SJSA1 (cell line): ENCODE measurements at regions not wholly inside any gene's neighbourhood (a gene's known extent, or its start where the extent isn't known, plus 50 kb on each side); places are given as distances from the start of the nearest gene placed in this dataset.

Experiments used
- DNase-seq, 2 experiments: peaks; one replicate each; pipeline ENCODE4 v3.0.0-alpha.2; 2015 to 2020; ENCODE audit warnings: low spot score in 2 of 2, low read depth in 1 of 2
- H3K27ac ChIP-seq: fragments of 250-450 bp; sonication (Bioruptor Pico); 2 replicates; pipeline ENCODE4 v1.5.1; 2020; ENCODE audit warnings: mild to moderate bottlenecking, moderate library complexity
- H3K27me3 ChIP-seq: fragments of 250-450 bp; sonication (Bioruptor Pico); replicated peaks from 2 replicates; pipeline ENCODE4 v1.5.1; 2020; ENCODE audit warnings: mild to moderate bottlenecking, moderate library complexity
- H3K36me3 ChIP-seq: fragments of 250-450 bp; sonication (Bioruptor Pico); 2 replicates; pipeline ENCODE4 v1.5.1; 2020; ENCODE audit warnings: mild to moderate bottlenecking
- H3K4me1 ChIP-seq: fragments of 250-450 bp; sonication (Bioruptor Pico); replicated peaks from 2 replicates; pipeline ENCODE4 v1.6.1; 2021; ENCODE audit warnings: mild to moderate bottlenecking
- H3K4me3 ChIP-seq: fragments of 250-450 bp; sonication (Bioruptor Pico); 2 replicates; pipeline ENCODE4 v1.5.1; 2020; ENCODE audit warnings: mild to moderate bottlenecking
- H3K9me3 ChIP-seq: fragments of 250-450 bp; sonication (Bioruptor Pico); replicated peaks from 2 replicates; pipeline ENCODE4 v1.5.1; 2020; ENCODE audit warnings: mild to moderate bottlenecking

DNA sequence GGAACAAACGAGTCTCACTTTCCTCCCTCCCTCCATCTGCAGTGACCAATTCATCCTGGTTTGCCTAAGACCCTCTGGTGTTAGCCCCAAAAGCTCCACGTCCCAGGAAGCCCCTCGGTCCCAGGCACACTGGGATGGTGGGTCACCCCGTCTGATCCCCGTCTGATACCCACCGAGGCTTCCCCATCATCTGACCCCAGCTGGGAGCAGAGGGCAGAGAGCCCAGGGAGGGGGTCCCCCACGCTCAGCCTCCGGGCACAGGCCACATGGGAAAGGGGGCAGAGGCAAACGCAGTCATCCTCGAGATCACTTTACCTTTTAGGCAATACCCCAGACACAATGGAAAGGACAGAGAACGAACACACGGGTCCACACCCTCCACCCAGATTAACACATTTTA, 291.6 kb upstream of the PPP2R2D start:
- Histone ChIP-seq H3K4me1 (no peaks in the 10 kb centered on the region), H3K4me3 (no peak overlapping the region), H3K27ac (no peak overlapping the region), H3K9me3 (peaks cover 3% of the 10 kb centered on the region; the same call in 1 of the 2 replicates), H3K36me3 (no peaks in the 10 kb centered on the region), H3K27me3 (no peaks in the 10 kb centered on the region)
- no peak for DNase-seq

GRCh38 chr10:131615150-131615549, 285.7 kb upstream of the PPP2R2D start:
- peaks cover 8% of the 10 kb centered on the region; the same call in 1 of the 2 replicates for H3K9me3 ChIP-seq
- no peak overlapping the region for H3K27ac ChIP-seq
- H3K4me1 ChIP-seq, result no peaks in the 10 kb centered on the region
- no peaks in the 10 kb centered on the region for H3K27me3 ChIP-seq
- DNase-seq, result no peak
- H3K4me3 ChIP-seq, result no peak overlapping the region
- no peaks in the 10 kb centered on the region for H3K36me3 ChIP-seq

- H3K36me3 ChIP-seq, result no peaks in the 10 kb centered on the region
- H3K27me3 ChIP-seq, result no peaks in the 10 kb centered on the region
- DNase-seq, result no peak
- peaks cover 8% of the 10 kb centered on the region; the same call in 1 of the 2 replicates for H3K9me3 ChIP-seq
- H3K4me1 ChIP-seq, result no peaks in the 10 kb centered on the region
- H3K4me3 ChIP-seq, result no peak overlapping the region
- no peak overlapping the region for H3K27ac ChIP-seq
Observed at GRCh38 chr10:131616040-131616439, 284.8 kb upstream of the PPP2R2D start.

DNA sequence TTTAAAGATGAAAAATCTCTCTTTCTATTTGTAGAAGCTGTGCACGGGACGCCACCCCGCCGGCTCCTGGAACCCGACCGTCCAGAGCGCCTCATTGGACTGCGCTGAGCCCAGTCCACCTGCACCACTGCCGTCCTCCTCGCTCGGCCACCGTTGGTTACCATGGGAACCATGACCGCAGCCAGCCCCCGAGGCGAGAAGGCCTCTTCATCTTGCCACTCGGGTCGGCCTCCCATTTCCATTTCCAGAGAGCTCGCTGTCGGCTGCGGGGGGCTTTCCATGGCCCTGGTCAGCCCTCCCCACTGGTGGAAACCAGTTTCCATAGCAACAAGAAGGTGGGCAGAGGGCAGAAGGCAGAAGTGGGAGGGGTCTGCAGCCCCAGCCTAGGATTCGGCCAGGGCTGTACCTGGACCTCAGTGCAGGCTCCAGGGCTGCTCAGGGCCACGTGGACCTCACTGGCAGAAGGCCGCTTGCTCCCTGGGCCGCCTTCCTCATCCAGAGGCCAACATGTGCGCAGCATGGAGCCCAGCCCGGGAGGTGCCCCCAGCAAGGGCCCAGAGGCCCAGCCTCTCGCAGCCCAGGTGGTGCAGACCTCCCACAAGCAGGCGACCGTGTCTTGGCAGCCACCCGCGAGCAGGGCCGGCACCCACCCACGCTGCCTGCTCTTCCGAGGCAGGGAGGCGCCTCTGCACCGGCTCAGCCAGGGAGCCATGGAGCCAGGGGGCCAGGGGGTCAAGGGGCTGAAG, 283.5 kb upstream of the PPP2R2D start:
- DNase-seq, result no peak
- Histone ChIP-seq H3K36me3 (no peaks in the 10 kb centered on the region), H3K4me1 (no peaks in the 10 kb centered on the region), H3K4me3 (no peak overlapping the region), H3K9me3 (peaks cover 14% of the 10 kb centered on the region; the same call in 1 of the 2 replicates), H3K27me3 (no peaks in the 10 kb centered on the region), H3K27ac (no peak overlapping the region)

GRCh38 chr10:131618587-131619267, 282.1 kb upstream of the PPP2R2D start:
- Histone ChIP-seq H3K36me3 (no peaks in the 10 kb centered on the region), H3K4me1 (no peaks in the 10 kb centered on the region), H3K9me3 (peaks cover 14% of the 10 kb centered on the region; the same call in 1 of the 2 replicates), H3K4me3 (no peak overlapping the region), H3K27ac (no peak overlapping the region), H3K27me3 (no peaks in the 10 kb centered on the region)
- DNase-seq, result no peak

GRCh38 chr10:131620314-131620713, 280.5 kb upstream of the PPP2R2D start:
- H3K4me3 ChIP-seq, result no peak overlapping the region
- no peak for DNase-seq
- H3K9me3 ChIP-seq, result peaks cover 14% of the 10 kb centered on the region; the same call in 1 of the 2 replicates
- H3K4me1 ChIP-seq, result no peaks in the 10 kb centered on the region
- H3K27me3 ChIP-seq, result no peaks in the 10 kb centered on the region
- H3K27ac ChIP-seq, result no peak overlapping the region
- no peaks in the 10 kb centered on the region for H3K36me3 ChIP-seq

DNA sequence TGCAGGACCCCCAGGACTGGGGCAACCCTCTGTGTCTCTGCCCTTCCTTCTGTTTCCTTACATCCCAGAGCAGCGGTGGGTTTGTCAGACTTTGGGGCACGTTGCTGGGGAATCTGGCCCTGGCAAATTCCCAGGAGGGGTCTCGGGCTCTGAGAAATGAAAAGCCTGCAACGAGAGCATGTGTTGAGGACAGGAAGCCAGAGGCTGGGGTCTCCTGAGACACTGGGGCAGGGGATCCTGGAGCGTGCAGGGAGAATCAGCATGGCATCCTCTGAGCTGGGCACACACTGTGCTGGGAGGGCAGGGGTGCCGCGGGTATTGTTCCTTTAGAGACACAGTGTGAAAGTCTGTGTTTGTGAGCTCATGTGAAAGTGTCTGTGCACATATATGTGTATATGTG, 279.9 kb upstream of the PPP2R2D start:
- H3K27me3 ChIP-seq, result no peaks in the 10 kb centered on the region
- H3K27ac ChIP-seq, result no peak overlapping the region
- H3K36me3 ChIP-seq, result no peaks in the 10 kb centered on the region
- DNase-seq, result no peak
- no peaks in the 10 kb centered on the region for H3K4me1 ChIP-seq
- peaks cover 9% of the 10 kb centered on the region; the same call in 1 of the 2 replicates for H3K9me3 ChIP-seq
- H3K4me3 ChIP-seq, result no peak overlapping the region

- H3K9me3 ChIP-seq, result 0 out of 2 replicates have a peak, but pooled peaks cover 8% of the 10 kb centered on the region
- no peak for DNase-seq
- no peak overlapping the region for H3K27ac ChIP-seq
- no peaks in the 10 kb centered on the region for H3K36me3 ChIP-seq
- H3K27me3 ChIP-seq, result no peaks in the 10 kb centered on the region
- no peak overlapping the region for H3K4me3 ChIP-seq
- no peaks in the 10 kb centered on the region for H3K4me1 ChIP-seq
Observed at GRCh38 chr10:131621784-131622624, 278.8 kb upstream of the PPP2R2D start.

- Histone ChIP-seq H3K27ac (no peak overlapping the region), H3K27me3 (no peaks in the 10 kb centered on the region), H3K36me3 (no peaks in the 10 kb centered on the region), H3K4me1 (no peaks in the 10 kb centered on the region), H3K9me3 (peaks cover 11% of the 10 kb centered on the region), H3K4me3 (no peak overlapping the region)
- DNase-seq, result no peak
Observed at GRCh38 chr10:131625041-131625440, 275.8 kb upstream of the PPP2R2D start.

- no peaks in the 10 kb centered on the region for H3K36me3 ChIP-seq
- H3K27ac ChIP-seq, result no peak overlapping the region
- no peak for DNase-seq
- H3K9me3 ChIP-seq, result peaks cover 11% of the 10 kb centered on the region
- H3K27me3 ChIP-seq, result no peaks in the 10 kb centered on the region
- no peaks in the 10 kb centered on the region for H3K4me1 ChIP-seq
- H3K4me3 ChIP-seq, result no peak overlapping the region
Observed at GRCh38 chr10:131626274-131626673, 274.5 kb upstream of the PPP2R2D start.

DNA sequence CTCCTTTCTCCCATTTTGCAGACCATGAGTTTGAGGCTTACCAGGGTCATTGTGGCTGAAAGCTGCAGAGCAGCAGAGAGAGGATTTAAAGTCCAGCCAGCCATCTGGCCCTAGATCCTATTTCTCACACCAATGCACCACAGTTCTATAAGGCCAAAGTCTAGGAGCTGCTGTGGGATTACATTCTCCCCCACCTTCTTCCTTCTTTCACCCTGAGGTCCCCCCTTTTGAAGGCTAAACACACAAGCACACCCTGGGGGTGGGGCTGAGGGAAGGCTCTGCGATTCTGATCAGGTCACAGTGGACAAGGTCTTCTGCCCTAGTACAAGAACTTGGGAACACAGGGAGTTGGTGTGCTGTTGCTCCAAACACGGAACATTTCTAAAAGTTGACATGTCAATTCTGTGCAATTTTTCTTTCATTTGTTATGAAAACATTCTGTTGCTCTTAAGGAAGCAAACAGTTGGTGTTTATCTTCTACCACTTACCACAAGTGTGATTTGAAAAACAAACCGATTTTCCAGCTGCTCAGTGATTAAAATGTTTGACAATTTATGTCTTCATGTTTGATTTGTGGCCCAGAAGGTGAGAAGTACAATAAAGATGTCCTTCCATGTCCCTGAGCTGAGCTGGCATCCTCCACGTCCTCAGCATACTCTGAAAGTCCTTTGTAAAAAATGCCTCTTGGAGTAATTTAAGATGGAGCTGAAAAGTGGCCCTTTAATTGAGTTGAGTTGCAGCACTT, 271.6 kb upstream of the PPP2R2D start:
- Histone ChIP-seq H3K4me1 (no peaks in the 10 kb centered on the region), H3K27ac (no peak overlapping the region), H3K9me3 (peaks cover 5% of the 10 kb centered on the region), H3K27me3 (no peaks in the 10 kb centered on the region), H3K36me3 (no peaks in the 10 kb centered on the region), H3K4me3 (no peak overlapping the region)
- no peak for DNase-seq

- Histone ChIP-seq H3K36me3 (no peaks in the 10 kb centered on the region), H3K27ac (no peak overlapping the region), H3K4me1 (no peaks in the 10 kb centered on the region), H3K4me3 (no peak overlapping the region), H3K27me3 (no peaks in the 10 kb centered on the region), H3K9me3 (peaks cover 9% of the 10 kb centered on the region)
- no peak for DNase-seq
Observed at GRCh38 chr10:131630772-131631258, 270.0 kb upstream of the PPP2R2D start.

DNA sequence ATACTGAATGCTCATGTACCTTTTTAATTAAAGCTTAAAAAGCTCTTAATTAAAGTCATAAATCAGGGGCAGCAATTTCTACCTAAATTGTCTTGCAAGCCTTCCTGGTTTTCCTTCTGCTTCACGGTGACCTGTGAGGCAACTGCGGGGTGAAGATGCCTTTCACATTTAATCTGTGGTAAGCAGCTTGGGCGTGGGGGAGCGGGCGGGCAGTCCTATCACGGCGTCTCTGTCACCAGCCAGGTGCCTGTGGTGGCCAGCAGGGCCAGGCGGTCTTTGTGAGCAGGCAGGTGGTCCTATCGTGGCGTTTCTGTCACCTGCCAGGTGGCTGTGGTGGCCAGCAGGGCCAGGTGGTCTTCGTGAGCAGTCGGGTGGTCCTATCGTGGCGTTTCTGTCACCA, 269.2 kb upstream of the PPP2R2D start:
- Histone ChIP-seq H3K4me1 (no peaks in the 10 kb centered on the region), H3K4me3 (no peak overlapping the region), H3K27me3 (no peaks in the 10 kb centered on the region), H3K9me3 (peaks cover 9% of the 10 kb centered on the region), H3K36me3 (no peaks in the 10 kb centered on the region), H3K27ac (no peak overlapping the region)
- DNase-seq, result no peak
